ENCODE measurements at regions not wholly inside any gene's neighbourhood (a gene's known extent, or its start where the extent isn't known, plus 50 kb on each side); places are given as distances from the start of the nearest gene placed in this dataset.

GRCh38 chr6:56380476-56380875 is 133.1 kb upstream of the COL21A1 start:
- no peak for DNase-seq (ENCODE audit: extremely low read depth in 1 of 11, low read depth in 9 of 11, low spot score in 4 of 11)

GRCh38 chr6:56378966-56379585 is 131.7 kb upstream of the COL21A1 start:
- DNase-seq (ENCODE audit: extremely low read depth in 1 of 11, low read depth in 9 of 11, low spot score in 4 of 11), result no peak

- no peak for DNase-seq (ENCODE audit: extremely low read depth in 1 of 11, low read depth in 9 of 11, low spot score in 4 of 11)
Observed at GRCh38 chr6:56378507-56378906, 131.1 kb upstream of the COL21A1 start.

- DNase-seq (ENCODE audit: extremely low read depth in 1 of 11, low read depth in 9 of 11, low spot score in 4 of 11), result no peak
Observed at GRCh38 chr6:56377295-56377694, 129.9 kb upstream of the COL21A1 start.

- no peak for DNase-seq (ENCODE audit: extremely low read depth in 1 of 11, low read depth in 9 of 11, low spot score in 4 of 11)
Observed at GRCh38 chr6:56375806-56376205, 128.4 kb upstream of the COL21A1 start.

- DNase-seq (ENCODE audit: extremely low read depth in 1 of 11, low read depth in 9 of 11, low spot score in 4 of 11), result no peak
Observed at GRCh38 chr6:56374841-56375369, 127.5 kb upstream of the COL21A1 start.

- DNase-seq (ENCODE audit: extremely low read depth in 1 of 11, low read depth in 9 of 11, low spot score in 4 of 11), result peak in 2 of 11 donors; percentile 28 to 31
Observed at GRCh38 chr6:56372406-56372995, 125.1 kb upstream of the COL21A1 start.

- DNase-seq (ENCODE audit: extremely low read depth in 1 of 11, low read depth in 9 of 11, low spot score in 4 of 11), result peak in 5 of 11 donors; percentile 41 to 70 (median 62)
Observed at GRCh38 chr6:56370561-56371211, 123.3 kb upstream of the COL21A1 start.

- peak in 1 of 11 donors; percentile 37 for DNase-seq (ENCODE audit: extremely low read depth in 1 of 11, low read depth in 9 of 11, low spot score in 4 of 11)
Observed at GRCh38 chr6:56370127-56370540, 122.8 kb upstream of the COL21A1 start.

GRCh38 chr6:56368491-56368890 is 121.1 kb upstream of the COL21A1 start:
- peak in 2 of 11 donors; percentile 15 to 45 for DNase-seq (ENCODE audit: extremely low read depth in 1 of 11, low read depth in 9 of 11, low spot score in 4 of 11)

- no peak for DNase-seq (ENCODE audit: extremely low read depth in 1 of 11, low read depth in 9 of 11, low spot score in 4 of 11)
Observed at GRCh38 chr6:56366141-56366852, 118.9 kb upstream of the COL21A1 start.

GRCh38 chr6:56364827-56365339 is 117.5 kb upstream of the COL21A1 start:
- no peak for DNase-seq (ENCODE audit: extremely low read depth in 1 of 11, low read depth in 9 of 11, low spot score in 4 of 11)

GRCh38 chr6:56364431-56364826 is 117.0 kb upstream of the COL21A1 start:
- no peak for DNase-seq (ENCODE audit: extremely low read depth in 1 of 11, low read depth in 9 of 11, low spot score in 4 of 11)

- DNase-seq (ENCODE audit: extremely low read depth in 1 of 11, low read depth in 9 of 11, low spot score in 4 of 11), result no peak
Observed at GRCh38 chr6:56363796-56364430, 116.5 kb upstream of the COL21A1 start.

- no peak for DNase-seq (ENCODE audit: extremely low read depth in 1 of 11, low read depth in 9 of 11, low spot score in 4 of 11)
Observed at GRCh38 chr6:56361812-56362211, 114.4 kb upstream of the COL21A1 start.

GRCh38 chr6:56359201-56359899 is 112.0 kb upstream of the COL21A1 start:
- DNase-seq (ENCODE audit: extremely low read depth in 1 of 11, low read depth in 9 of 11, low spot score in 4 of 11), result peak in 9 of 11 donors; percentile 53 to 75 (median 67)

GRCh38 chr6:56357616-56358373 is 110.4 kb upstream of the COL21A1 start:
- no peak for DNase-seq (ENCODE audit: extremely low read depth in 1 of 11, low read depth in 9 of 11, low spot score in 4 of 11)

GRCh38 chr6:56356426-56356825 is 109.0 kb upstream of the COL21A1 start:
- no peak for DNase-seq (ENCODE audit: extremely low read depth in 1 of 11, low read depth in 9 of 11, low spot score in 4 of 11)

Data from renal cortex interstitium (tissue), 11 donors.